Esophagus muscularis mucosa (tissue), 4 donors: ENCODE measurements at regions not wholly inside any gene's neighbourhood (a gene's known extent, or its start where the extent isn't known, plus 50 kb on each side); places are given as distances from the start of the nearest gene placed in this dataset.

Source experiments
- DNase-seq: peaks from one replicate; pipeline ENCODE4 v3.0.0-alpha.2; 2017; ENCODE audit errors: extremely low spot score
- H3K27ac ChIP-seq, 4 donors: fragments of 200-600 bp; sonication (generic); replicated peaks in 1 of 4; 1 replicate in 3 of 4; 2 replicates in 1 of 4; pipeline ENCODE4 v1.5.1; 2016 to 2019; ENCODE audit warnings: mild to moderate bottlenecking in 1 of 4
- H3K27me3 ChIP-seq, 4 donors: fragments of 200-600 bp; sonication (generic); one replicate each; pipeline versions ENCODE4 v1.5.1 to v1.6.0; 2016 to 2019
- H3K36me3 ChIP-seq, 4 donors: fragments of 200-600 bp; sonication (generic); one replicate each; pipeline ENCODE4 v1.5.1; 2016 to 2019
- H3K4me1 ChIP-seq, 4 donors: fragments of 200-600 bp; sonication (generic); one replicate each; pipeline ENCODE4 v1.5.1; 2016 to 2019
- H3K4me3 ChIP-seq, 4 donors: fragments of 200-600 bp; sonication (generic); 1 replicate in 2 of 4; 2 replicates in 2 of 4; pipeline ENCODE4 v1.5.1; 2016 to 2019; ENCODE audit warnings: mild to moderate bottlenecking in 4 of 4, moderate library complexity in 1 of 4
- H3K9me3 ChIP-seq, 4 donors: fragments of 200-600 bp; sonication (generic); 1 replicate in 3 of 4; 2 replicates in 1 of 4; pipeline ENCODE4 v1.5.1; 2016 to 2019
- CTCF ChIP-seq, 3 experiments: fragments of 200-600 bp in 2 of 3; fragments of 450-650 bp in 1 of 3; sonication (generic) in 2 of 3; IDR thresholded peaks; one replicate each; pipeline ENCODE4 v1.5.1; 2017 to 2019; ENCODE audit warnings: antibody characterized with exemption in 3 of 3, mild to moderate bottlenecking in 2 of 3, moderate library complexity in 1 of 3
- EP300 ChIP-seq: sonication (generic); formaldehyde crosslinking; IDR thresholded peaks from one replicate; pipeline ENCODE4 v1.6.1; 2017; ENCODE audit warnings: antibody characterized with exemption
- POLR2A ChIP-seq: fragments of 450-650 bp; IDR thresholded peaks from one replicate; pipeline ENCODE4 v1.6.1; 2017; ENCODE audit warnings: antibody characterized with exemption, moderate library complexity, mild to moderate bottlenecking, low read depth
- POLR2AphosphoS5 ChIP-seq, 2 donors: sonication (generic); formaldehyde crosslinking; IDR thresholded peaks; one replicate each; pipeline ENCODE4 v1.6.1; 2017; ENCODE audit warnings: antibody characterized with exemption in 2 of 2
- WGBS: methylation state at CpG from one replicate; pipeline ENCODE4 v1.1.5; 2018; 5-methylcytosine and 5-hydroxymethylcytosine counted together
- intact Hi-C: fragments of 100-400 bp; cut with DNase I; formaldehyde crosslinking; loops from one replicate; pipeline ENCODE4 v1.15.1; 2023

- H3K27me3 ChIP-seq, result peaks cover 0 to 20% (median 0%) of the 10 kb centered on the region in 4 donors
- H3K9me3 ChIP-seq, result no peaks in the 10 kb centered on the region
- intact Hi-C loops, result loop anchor here (2.0 to 5.0 kb wide), 2 partner anchors 206 to 220 kb away; no protein-coding TSS in a partner anchor
- 35% methylated on average over 5 of the region's 5 CpGs for WGBS
- H3K4me3 ChIP-seq, result no peak overlapping the region
- no peaks in the 10 kb centered on the region for H3K4me1 ChIP-seq
- H3K36me3 ChIP-seq, result no peaks in the 10 kb centered on the region
- TF ChIP-seq CTCF (IDR thresholded peaks at IDR 0.05) (no peak), POLR2AphosphoS5 (IDR thresholded peaks at IDR 0.05) (no peak), POLR2A (no peak), EP300 (no peak)
- no peak overlapping the region for H3K27ac ChIP-seq
- no peak for DNase-seq
Measured at GRCh38 chr19:33998302-33998701, 174.0 kb upstream of the LSM14A start.

- intact Hi-C loops, result loop anchor here (2.0 to 5.0 kb wide), 2 partner anchors 207 to 220 kb away; no protein-coding TSS in a partner anchor
- Histone ChIP-seq H3K36me3 (no peaks in the 10 kb centered on the region), H3K4me3 (no peak overlapping the region), H3K27me3 (peaks cover 0 to 20% (median 0%) of the 10 kb centered on the region in 4 donors), H3K9me3 (no peaks in the 10 kb centered on the region), H3K27ac (no peak overlapping the region), H3K4me1 (no peaks in the 10 kb centered on the region)
- TF ChIP-seq EP300 (no peak), CTCF (IDR thresholded peaks at IDR 0.05) (peak; percentile 22 to 44 (median 37))
- WGBS, result 64% methylated on average over 4 of the region's 4 CpGs
- DNase-seq, result no peak
Measured at GRCh38 chr19:33998739-33999345, 173.5 kb upstream of the LSM14A start.

GRCh38 chr19:34017024-34017423 is 155.3 kb upstream of the LSM14A start:
- WGBS, result 59% methylated on average over 3 of the region's 3 CpGs
- H3K27ac ChIP-seq, result no peak overlapping the region
- no peak overlapping the region for H3K4me3 ChIP-seq
- H3K27me3 ChIP-seq, result peaks cover 0 to 46% (median 2%) of the 10 kb centered on the region in 4 donors
- no peak for TF ChIP-seq POLR2AphosphoS5 (IDR thresholded peaks at IDR 0.05)
- no peak for TF ChIP-seq CTCF (IDR thresholded peaks at IDR 0.05)
- TF ChIP-seq EP300, result no peak
- TF ChIP-seq POLR2A, result no peak
- intact Hi-C loops, result no loop called here
- peaks cover 0 to 10% (median 5%) of the 10 kb centered on the region in 4 donors for H3K9me3 ChIP-seq
- H3K36me3 ChIP-seq, result no peaks in the 10 kb centered on the region
- no peaks in the 10 kb centered on the region for H3K4me1 ChIP-seq
- no peak for DNase-seq

- DNase-seq, result no peak
- H3K36me3 ChIP-seq, result no peaks in the 10 kb centered on the region
- peaks cover 0 to 14% (median 6%) of the 10 kb centered on the region in 4 donors for H3K9me3 ChIP-seq
- intact Hi-C loops, result no loop called here
- peaks cover 0 to 46% (median 2%) of the 10 kb centered on the region in 4 donors for H3K27me3 ChIP-seq
- H3K4me1 ChIP-seq, result no peaks in the 10 kb centered on the region
- TF ChIP-seq CTCF (IDR thresholded peaks at IDR 0.05) (no peak), POLR2A (no peak), POLR2AphosphoS5 (IDR thresholded peaks at IDR 0.05) (no peak), EP300 (no peak)
- H3K27ac ChIP-seq, result no peak overlapping the region
- 68% methylated on average over 5 of the region's 5 CpGs for WGBS
- H3K4me3 ChIP-seq, result no peak overlapping the region
Measured at GRCh38 chr19:34017601-34018000, 154.7 kb upstream of the LSM14A start.

GRCh38 chr19:34018546-34018945 is 153.8 kb upstream of the LSM14A start:
- Histone ChIP-seq H3K27ac (no peak overlapping the region), H3K4me3 (no peak overlapping the region), H3K27me3 (peaks cover 0 to 46% (median 2%) of the 10 kb centered on the region in 4 donors), H3K4me1 (no peaks in the 10 kb centered on the region), H3K9me3 (peaks cover 0 to 23% (median 15%) of the 10 kb centered on the region in 4 donors), H3K36me3 (no peaks in the 10 kb centered on the region)
- TF ChIP-seq POLR2AphosphoS5 (IDR thresholded peaks at IDR 0.05), result no peak
- no peak for TF ChIP-seq CTCF (IDR thresholded peaks at IDR 0.05)
- no peak for TF ChIP-seq POLR2A
- no peak for TF ChIP-seq EP300
- 78% methylated on average over 1 of the region's 1 CpG for WGBS
- no peak for DNase-seq
- intact Hi-C loops, result no loop called here
